ENCODE measurements at regions not wholly inside any gene's neighbourhood (a gene's known extent, or its start where the extent isn't known, plus 50 kb on each side); places are given as distances from the start of the nearest gene placed in this dataset.

- TF ChIP-seq CTCF (IDR thresholded peaks at IDR 0.05; ENCODE audit: low read depth, low read length) = no peak
- no peak for DNase-seq (ENCODE audit: extremely low read depth, low read depth)
Measured at GRCh38 chr17:77771998-77772397, 186.5 kb upstream of the TNRC6C start.

- peak; percentile 17 for TF ChIP-seq CTCF (IDR thresholded peaks at IDR 0.05; ENCODE audit: low read depth, low read length)
Measured at GRCh38 chr17:77772461-77772897, 186.0 kb upstream of the TNRC6C start.

GRCh38 chr17:77772899-77773358 lies 185.6 kb upstream of the TNRC6C start:
- TF ChIP-seq CTCF (IDR thresholded peaks at IDR 0.05; ENCODE audit: low read depth, low read length) = no peak
- no peak for DNase-seq (ENCODE audit: extremely low read depth, low read depth)

More at GRCh38 chr17:77772461-77772897, 186.0 kb upstream of the TNRC6C start:
- no peak for DNase-seq (ENCODE audit: extremely low read depth, low read depth)

- no peak for TF ChIP-seq CTCF (IDR thresholded peaks at IDR 0.05; ENCODE audit: low read depth, low read length)
- DNase-seq (ENCODE audit: extremely low read depth, low read depth) = no peak
Measured at GRCh38 chr17:77774182-77774581, 184.3 kb upstream of the TNRC6C start.

GRCh38 chr17:77778636-77779489 lies 179.6 kb upstream of the TNRC6C start:
- no peak for DNase-seq (ENCODE audit: extremely low read depth, low read depth)
- no peak for TF ChIP-seq CTCF (IDR thresholded peaks at IDR 0.05; ENCODE audit: low read depth, low read length)

- TF ChIP-seq CTCF (IDR thresholded peaks at IDR 0.05; ENCODE audit: low read depth, low read length) = no peak
- DNase-seq (ENCODE audit: extremely low read depth, low read depth) = no peak
Measured at GRCh38 chr17:77779711-77780539, 178.6 kb upstream of the TNRC6C start.

- DNase-seq (ENCODE audit: extremely low read depth, low read depth) = no peak
- no peak for TF ChIP-seq CTCF (IDR thresholded peaks at IDR 0.05; ENCODE audit: low read depth, low read length)
Measured at GRCh38 chr17:77781536-77781935, 177.0 kb upstream of the TNRC6C start.

Measured in AG09319 (cell line).